Heart left ventricle (tissue), 13 donors: ENCODE measurements at regions not wholly inside any gene's neighbourhood (a gene's known extent, or its start where the extent isn't known, plus 50 kb on each side); places are given as distances from the start of the nearest gene placed in this dataset.
"Not testable (repeated sequence)": the region's sequence is repeated elsewhere in the genome, so short reads cannot be mapped to it uniquely, and the experiment has no call there.

Experiments
- CTCF ChIP-seq, 12 donors: fragments of 200-600 bp; sonication (generic) in 4 of 12; IDR thresholded peaks; one replicate each; pipeline versions ENCODE4 v1.5.0 to v1.8.0; 2018 to 2022; ENCODE audit warnings: antibody characterized with exemption in 12 of 12, mild to moderate bottlenecking in 5 of 12
- POLR2A ChIP-seq, 2 donors: fragments of 450-650 bp; IDR thresholded peaks; one replicate each; pipeline ENCODE4 v1.6.1; 2017; ENCODE audit warnings: antibody characterized with exemption in 2 of 2, mild to moderate bottlenecking in 2 of 2, moderate library complexity in 2 of 2
- donor health status: ischemic (EF 13 %, LVEDD 7.1; RV severe dilation, severe dysfunction).
- donor health status: DM: no; HTN: yes; CAD: no.
- donor health status: DM: no; HTN: no; CAD: no.
- donor health status: ischemic (EF 25% LVEDD 6.9; RV normal size, moderate dysfunction).
- donor health status: ischemic (EF 25% LVEDD 5.7; RV mildly dilated, moderate dysfunction).
- donor health status: ischemic (EF 35%, LVEDD 5.7; RV mildly dilated, moderate dysfunction).
- donor health status: nonischemic (EF 11% LVEDD 7.7; RV severe dilation, severe dysfunction).
- donor health status: DM: yes; HTN: yes; CAD: no.
- donor health status: PGD.
- donor health status: ischemic (EF 29% LVEDD 5.4; RV normal size, mild dysfunction).
- donor health status: nonischemic (EF 23%, LVEDD 6.1; RV moderate dilation, normal function).

DNA sequence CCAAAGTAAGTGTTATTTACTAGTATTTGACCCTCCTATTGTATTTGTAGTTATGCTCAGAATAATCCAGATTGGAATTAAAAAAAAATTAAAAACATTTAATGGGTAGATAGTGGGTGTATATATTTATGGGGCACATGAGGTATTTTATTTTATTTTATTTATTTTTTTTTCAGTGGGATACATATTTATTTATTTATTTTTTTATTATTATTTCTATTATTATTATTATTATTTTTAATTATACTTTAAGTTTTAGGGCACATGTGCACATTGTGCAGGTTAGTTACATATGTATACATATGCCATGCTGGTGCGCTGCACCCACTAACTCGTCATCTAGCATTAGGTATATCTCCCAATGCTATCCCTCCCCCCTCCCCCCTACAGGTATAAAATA is 1211.8 kb downstream of the OTOL1 start:
- not testable (repeated sequence) for TF ChIP-seq CTCF, POLR2A (IDR thresholded peaks at IDR 0.05)
